ENCODE measurements at regions not wholly inside any gene's neighbourhood (a gene's known extent, or its start where the extent isn't known, plus 50 kb on each side); places are given as distances from the start of the nearest gene placed in this dataset.

DNA sequence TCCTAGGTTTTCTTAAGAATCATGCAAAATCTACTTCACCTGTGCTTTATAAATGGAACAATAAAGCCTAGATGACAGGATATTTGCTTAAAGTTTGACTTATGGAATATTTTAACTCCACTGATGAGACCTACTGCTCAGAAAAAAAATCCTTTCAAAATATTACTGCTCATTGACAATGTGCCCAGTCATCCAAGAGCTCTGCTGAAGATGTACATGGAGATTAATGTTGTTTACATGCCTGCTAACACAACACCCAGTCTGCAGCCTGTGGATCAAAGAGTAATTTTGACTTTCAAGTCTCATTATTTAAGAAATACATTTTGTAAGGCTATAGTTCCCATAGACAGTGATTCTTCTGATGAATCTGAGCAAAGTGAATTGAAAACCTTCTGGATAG, 889.6 kb downstream of the CDH18 start:
- no peak overlapping the region for H4K8ac ChIP-seq (ENCODE audit: extremely low read depth, insufficient read depth, low read length)
- CTCF ChIA-PET (ENCODE audit: partially characterized antibody) = no interaction called here

More for the DNA sequence above, 889.6 kb downstream of the CDH18 start:
- Histone ChIP-seq H3K23me2 (ENCODE audit: low read depth, low read length) (no peaks in the 10 kb centered on the region), H3K4ac (replicated peaks; ENCODE audit: insufficient read length, low read depth, low read length) (no peak overlapping the region), H2BK15ac (ENCODE audit: low read length) (no peak overlapping the region), H3K9me3 (ENCODE audit: insufficient read depth in 2 of 2, low read depth in 1 of 2, low read length in 1 of 2) (no peaks in the 10 kb centered on the region), H3K79me2 (ENCODE audit: control insufficient read depth in 1 of 2, insufficient read depth in 2 of 2, low read length in 2 of 2) (no peaks in the 10 kb centered on the region), H3K27ac (ENCODE audit: low read depth, low read length) (no peak overlapping the region), H3K18ac (ENCODE audit: extremely low read depth, low read length) (no peak overlapping the region), H2AFZ (ENCODE audit: low read length) (0 out of 2 replicates have a peak overlapping the region, but pooled peaks have one; percentile 56), H2AK5ac (ENCODE audit: low read depth, low read length) (no peak overlapping the region), H3K14ac (ENCODE audit: insufficient read length) (no peak overlapping the region), H2BK20ac (ENCODE audit: low read length) (no peak overlapping the region), H4K5ac (ENCODE audit: insufficient read length, low read depth, low read length) (no peak overlapping the region), H3K4me1 (replicated peaks in 1 of 4; ENCODE audit: control insufficient read depth in 3 of 4, insufficient read depth in 4 of 4, low read length in 3 of 4) (no peaks in the 10 kb centered on the region), H3K79me1 (ENCODE audit: low read depth, low read length) (no peaks in the 10 kb centered on the region), H3K9ac (replicated peaks in 1 of 4; ENCODE audit: extremely low read depth in 1 of 4, low read depth in 3 of 4, low read length in 3 of 4) (no peak overlapping the region), H4K20me1 (replicated peaks in 1 of 2; ENCODE audit: control insufficient read depth in 1 of 2, insufficient read depth in 2 of 2, low read length in 2 of 2) (no peaks in the 10 kb centered on the region), H3K36me3 (ENCODE audit: control insufficient read depth in 2 of 4, insufficient read depth in 4 of 4, low read length in 3 of 4) (no peaks in the 10 kb centered on the region), H3K4me3 (ENCODE audit: extremely low read depth in 1 of 4, insufficient read depth in 2 of 4, low read depth in 3 of 4, low read length in 4 of 4) (no peak overlapping the region), H4K91ac (replicated peaks; ENCODE audit: insufficient read length, low read length) (no peak overlapping the region), H3K4me2 (ENCODE audit: insufficient read depth in 1 of 2, low read depth in 2 of 2, low read length in 2 of 2) (no peak overlapping the region), H3K56ac (replicated peaks; ENCODE audit: insufficient read length, low read depth, low read length) (no peak overlapping the region), H3K27me3 (replicated peaks in 1 of 4; ENCODE audit: control insufficient read depth in 3 of 4, extremely low read depth in 1 of 4, insufficient read depth in 3 of 4, low read length in 3 of 4) (no peaks in the 10 kb centered on the region), H2BK5ac (ENCODE audit: low read depth, low read length) (no peak overlapping the region), H3K23ac (ENCODE audit: insufficient read length) (no peak overlapping the region), H2BK12ac (ENCODE audit: low read depth, low read length) (no peak overlapping the region), H2BK120ac (replicated peaks; ENCODE audit: low read depth, low read length) (no peak overlapping the region)
- FAIRE-seq (no peak), DNase-seq (ENCODE audit: low read depth in 1 of 2, low spot score in 2 of 2) (no peak)
- POLR2A ChIA-PET (ENCODE audit: partially characterized antibody) = no interaction called here
- no peak for TF ChIP-seq JUND (IDR thresholded peaks at IDR 0.05; ENCODE audit: low read length)
- no peak for TF ChIP-seq CEBPB (IDR thresholded peaks at IDR 0.05; ENCODE audit: low read depth, low read length)
- no peak for TF ChIP-seq RBBP5 (IDR thresholded peaks at IDR 0.05; ENCODE audit: borderline replicate concordance, low read depth, low read length)
- TF ChIP-seq EGR1 (IDR thresholded peaks at IDR 0.05; ENCODE audit: borderline replicate concordance, low read depth, low read length) = no peak
- no peak for TF ChIP-seq POLR2AphosphoS5 (IDR thresholded peaks at IDR 0.05; ENCODE audit: low read depth, low read length)
- TF ChIP-seq CHD1 (IDR thresholded peaks at IDR 0.05; ENCODE audit: low read depth, low read length) = no peak
- no peak for TF ChIP-seq RAD21 (IDR thresholded peaks at IDR 0.05 in 1 of 2, conservative IDR thresholded peaks at IDR 0.05 in 1 of 2; ENCODE audit: low read depth in 2 of 2, low read length in 2 of 2)
- TF ChIP-seq CTBP2 (IDR thresholded peaks at IDR 0.05; ENCODE audit: borderline replicate concordance, insufficient read depth, insufficient read length, low read length) = no peak
- no peak for TF ChIP-seq CHD2 (IDR thresholded peaks at IDR 0.05; ENCODE audit: low read length)
- TF ChIP-seq HDAC6 (IDR thresholded peaks at IDR 0.05; ENCODE audit: low read depth, low read length) = no peak
- TF ChIP-seq BCL11A (IDR thresholded peaks at IDR 0.05; ENCODE audit: low read depth in 2 of 2, low read length in 2 of 2) = no peak
- TF ChIP-seq KDM1A (IDR thresholded peaks at IDR 0.05; ENCODE audit: borderline replicate concordance, low read length) = no peak
- TF ChIP-seq SIRT6 (IDR thresholded peaks at IDR 0.05; ENCODE audit: low read length) = no peak
- TF ChIP-seq POLR2A (IDR thresholded peaks at IDR 0.05; ENCODE audit: control extremely low read depth in 1 of 2, low read depth in 2 of 2, low read length in 2 of 2) = no peak
- TF ChIP-seq TEAD4 (IDR thresholded peaks at IDR 0.05; ENCODE audit: low read depth, low read length) = no peak

Measured in H1 (cell line).